AG10803 (cell line): ENCODE measurements at regions not wholly inside any gene's neighbourhood (a gene's known extent, or its start where the extent isn't known, plus 50 kb on each side); places are given as distances from the start of the nearest gene placed in this dataset.
"Not testable (repeated sequence)": the region's sequence is repeated elsewhere in the genome, so short reads cannot be mapped to it uniquely, and the experiment has no call there.

Source experiments
- DNase-seq: peaks from one replicate; pipeline ENCODE4 v3.0.0; 2010; ENCODE audit warnings: low read depth
- H3K4me3 ChIP-seq: 2 replicates; pipeline ENCODE4 v1.5.1; 2011; ENCODE audit warnings: mild to moderate bottlenecking, low read length, control low read depth

DNA sequence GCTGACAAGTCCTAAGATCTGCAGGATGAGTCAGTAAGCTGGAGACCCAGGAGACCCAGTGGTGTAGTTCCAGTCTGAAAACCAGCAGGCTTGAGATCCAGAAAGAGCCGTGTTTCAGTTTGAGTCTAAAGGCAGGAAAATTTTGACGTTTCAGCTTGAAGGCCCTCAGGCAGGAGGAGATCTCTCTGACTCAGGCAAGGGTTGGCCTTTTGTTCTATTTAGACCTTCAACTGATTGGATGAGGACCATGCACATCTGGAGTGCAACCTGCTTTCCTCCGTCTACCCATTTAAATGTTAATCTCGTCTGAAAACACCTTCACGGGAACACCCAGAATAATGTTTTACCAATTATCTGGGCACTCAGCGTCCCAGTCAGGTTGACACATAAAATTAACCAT is 69.5 kb downstream of the NPIPA7 start:
- H3K4me3 ChIP-seq: not testable (repeated sequence)

DNA sequence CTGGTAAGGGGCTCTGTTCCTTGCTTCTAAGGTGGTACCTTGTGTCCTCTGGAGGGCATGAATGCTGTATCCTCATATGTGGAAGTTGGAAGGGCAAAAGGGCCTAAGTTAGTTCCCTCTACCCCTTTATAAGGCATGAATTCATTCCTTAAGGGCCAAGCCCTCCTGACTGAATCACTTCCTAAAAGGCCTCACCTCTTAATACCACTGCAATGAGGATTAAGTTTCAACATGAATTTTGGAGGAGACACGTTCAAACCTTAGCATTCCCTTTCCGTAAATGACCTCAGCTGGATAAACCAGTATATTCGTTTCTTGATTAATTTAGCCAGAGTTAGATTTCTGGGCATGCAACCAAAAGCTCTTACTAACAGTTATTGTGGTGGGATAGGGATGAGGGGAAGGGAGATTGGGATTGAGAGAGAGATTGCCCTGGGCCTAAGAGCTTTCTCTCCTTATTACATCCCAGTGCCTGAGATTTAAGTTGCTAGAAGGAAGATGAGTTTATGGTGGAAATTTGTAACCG is 70.8 kb downstream of the NPIPA7 start:
- not testable (repeated sequence) for DNase-seq, H3K4me3 ChIP-seq

More for the DNA sequence above, 69.5 kb downstream of the NPIPA7 start:
- DNase-seq: not testable (repeated sequence)

DNA sequence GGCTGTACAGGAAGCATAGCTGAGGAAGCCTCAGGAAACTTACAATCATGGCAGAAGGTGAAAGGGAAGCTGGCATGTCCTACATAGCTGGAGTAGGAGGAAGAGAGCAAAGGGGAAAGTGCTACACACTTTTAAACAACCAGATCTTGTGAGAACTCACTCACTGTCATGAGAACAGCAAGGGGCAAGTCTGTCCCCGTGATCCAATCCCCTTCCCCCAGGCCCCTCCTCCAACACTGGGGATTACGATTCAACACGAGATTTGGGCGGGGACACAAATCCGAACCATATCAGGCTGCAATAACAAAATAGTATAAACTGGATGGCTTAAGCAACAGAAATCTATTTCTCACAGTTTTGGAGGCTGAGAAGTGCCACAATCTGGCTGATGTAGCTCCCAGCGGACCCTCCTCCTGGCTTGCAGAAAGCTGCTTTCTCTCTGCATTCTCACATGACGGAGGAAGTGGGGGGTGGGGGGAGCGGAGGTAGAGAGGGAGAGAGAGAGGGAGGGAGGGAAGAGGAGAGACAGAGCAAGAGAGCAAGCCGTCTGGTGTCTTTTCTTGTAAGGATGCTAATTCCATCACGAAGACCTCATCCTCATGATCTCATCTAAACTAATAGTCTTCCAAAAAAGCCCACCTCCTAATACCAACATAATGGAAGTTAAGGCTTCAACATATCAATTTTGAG is 72.9 kb downstream of the NPIPA7 start:
- H3K4me3 ChIP-seq, DNase-seq: not testable (repeated sequence)

DNA sequence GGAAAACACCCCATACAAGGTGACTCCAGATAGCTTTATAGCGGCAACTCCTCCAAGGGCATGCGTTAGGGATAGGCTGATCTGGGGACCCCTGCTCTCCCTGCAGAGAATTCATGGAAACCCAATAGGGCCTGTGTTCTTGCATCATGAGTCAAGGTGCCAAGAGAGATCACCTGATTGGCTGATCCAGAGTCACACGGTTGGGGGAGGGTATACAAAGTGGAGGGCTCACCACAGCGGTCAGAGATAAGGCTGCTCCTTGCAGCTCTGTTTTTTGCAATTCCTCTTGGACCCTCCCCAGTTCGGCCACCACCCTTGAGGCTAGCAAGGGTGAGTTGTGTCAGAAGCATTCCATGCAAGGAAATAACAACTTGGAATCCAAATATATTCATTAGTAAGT is 79.6 kb downstream of the NPIPA7 start:
- H3K4me3 ChIP-seq, DNase-seq: not testable (repeated sequence)

DNA sequence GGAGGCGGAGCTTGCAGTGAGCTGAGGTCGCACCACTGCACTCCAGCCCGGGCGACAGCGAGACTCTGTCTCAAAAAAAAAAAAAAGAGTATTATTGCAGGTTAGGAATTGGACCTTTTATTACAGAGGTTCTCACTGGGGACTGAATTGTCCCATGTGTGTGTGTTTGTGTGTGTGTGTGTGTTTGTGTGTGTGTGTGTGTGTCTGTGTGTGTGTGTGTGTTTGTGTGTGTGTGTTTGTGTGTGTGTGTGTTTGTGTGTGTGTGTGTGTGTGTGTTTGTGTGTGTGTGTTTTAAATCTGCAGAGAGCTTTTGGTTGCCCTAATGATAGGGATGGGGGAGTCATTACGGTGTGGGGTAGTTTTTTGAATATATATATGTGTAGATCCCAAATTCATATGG is 84.9 kb downstream of the NPIPA7 start:
- not testable (repeated sequence) for DNase-seq, H3K4me3 ChIP-seq

DNA sequence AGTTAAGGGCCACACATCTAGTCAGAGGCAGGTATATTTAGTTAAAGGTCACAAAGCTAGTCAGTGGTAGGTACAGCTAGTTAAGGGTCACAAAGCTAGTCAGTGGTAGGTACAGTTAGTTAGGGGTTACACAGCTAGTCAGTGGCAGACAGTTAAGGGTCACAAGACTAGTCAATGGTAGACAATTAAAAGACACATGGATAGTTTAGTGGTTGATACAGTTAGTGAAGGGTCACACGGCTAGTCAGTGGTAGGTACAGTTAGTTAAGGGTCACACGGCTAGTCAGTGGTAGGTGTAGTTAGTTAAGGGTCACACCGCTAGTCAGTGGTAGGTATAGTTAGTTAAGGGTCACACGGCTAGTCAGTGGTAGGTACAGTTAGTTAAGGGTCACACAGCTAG is 110.0 kb downstream of the NPIPA7 start:
- DNase-seq: not testable (repeated sequence)

DNA sequence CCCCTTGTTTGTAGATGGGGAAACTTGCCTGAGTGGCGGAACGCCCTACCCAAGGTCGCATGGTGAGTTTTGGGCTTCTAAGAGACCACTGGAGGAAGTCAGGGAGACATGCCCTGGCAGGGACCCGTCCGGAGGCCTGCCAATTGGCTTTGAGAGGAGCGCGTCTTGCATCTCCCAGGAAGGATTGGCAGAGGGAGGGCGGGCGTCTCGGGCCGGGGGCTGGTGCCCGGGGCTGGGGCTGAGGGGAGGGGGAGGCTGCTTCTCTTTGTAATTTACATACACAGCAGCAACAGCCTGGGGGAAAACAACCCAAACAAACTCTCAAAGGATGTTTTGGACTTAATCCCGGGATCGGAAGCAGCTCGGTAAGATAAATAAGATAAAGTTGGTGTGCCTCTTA is 110.5 kb downstream of the NPIPA7 start:
- H3K4me3 ChIP-seq, DNase-seq: not testable (repeated sequence)

More for the DNA sequence above, 110.0 kb downstream of the NPIPA7 start:
- H3K4me3 ChIP-seq: not testable (repeated sequence)

DNA sequence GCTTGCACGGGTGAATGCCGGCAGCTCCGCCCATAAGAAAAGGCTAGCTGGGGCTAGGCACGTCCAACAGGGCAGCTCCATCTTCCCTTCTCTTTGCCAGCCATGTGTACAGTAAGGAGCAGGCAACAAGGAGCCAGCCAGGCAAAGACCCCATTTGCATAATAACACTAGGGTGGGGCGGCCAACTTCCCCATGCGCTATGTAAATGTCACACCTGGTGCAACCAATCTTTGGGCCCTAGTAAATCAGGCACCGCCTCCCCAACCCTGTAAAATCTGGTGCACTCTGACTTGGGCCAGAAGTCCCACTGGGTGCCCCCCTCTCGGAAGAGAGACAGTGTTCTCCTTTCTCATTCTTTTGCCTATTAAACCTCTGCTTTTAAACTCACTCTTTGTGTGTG is 115.2 kb downstream of the NPIPA7 start:
- DNase-seq, H3K4me3 ChIP-seq: not testable (repeated sequence)

DNA sequence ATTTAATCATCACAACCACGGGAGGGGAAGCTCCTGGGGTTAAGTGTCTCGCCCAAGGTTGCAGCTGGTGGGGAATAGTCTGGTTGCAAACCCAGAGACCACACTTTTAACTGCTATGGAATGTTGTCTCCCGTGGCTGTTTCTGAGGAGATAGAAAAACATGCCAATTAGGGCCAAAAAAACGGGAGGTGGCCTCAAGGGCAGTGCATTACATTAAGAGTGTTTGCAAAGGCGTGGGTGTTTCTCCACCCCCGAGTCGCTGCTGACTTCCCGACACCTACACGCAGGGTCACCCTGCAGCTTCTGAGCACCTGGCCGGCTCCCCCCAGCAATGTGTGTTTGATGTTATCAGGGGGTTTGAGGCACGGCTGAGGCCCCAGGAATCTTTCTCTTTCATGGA is 116.1 kb downstream of the NPIPA7 start:
- not testable (repeated sequence) for H3K4me3 ChIP-seq, DNase-seq

DNA sequence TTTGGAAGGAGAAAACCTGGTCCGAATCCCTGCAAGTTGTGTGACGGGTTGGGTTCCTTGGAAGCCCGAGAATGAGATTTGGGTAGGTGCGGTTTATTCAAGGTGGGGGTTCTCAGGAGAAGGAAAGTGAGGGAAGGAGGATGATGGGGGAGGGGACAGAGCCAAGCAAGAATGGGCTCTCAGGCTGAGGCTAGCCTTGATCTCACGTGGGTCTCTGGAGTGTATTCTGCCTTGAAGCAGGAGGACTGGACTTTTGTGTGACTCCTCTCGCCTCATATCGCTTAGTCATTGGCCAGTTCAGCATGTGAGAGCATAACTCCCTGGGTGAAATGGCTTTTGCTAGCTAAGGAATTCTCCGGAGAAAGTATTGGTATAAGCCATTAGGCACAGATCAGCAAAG is 120.9 kb downstream of the NPIPA7 start:
- not testable (repeated sequence) for H3K4me3 ChIP-seq, DNase-seq

DNA sequence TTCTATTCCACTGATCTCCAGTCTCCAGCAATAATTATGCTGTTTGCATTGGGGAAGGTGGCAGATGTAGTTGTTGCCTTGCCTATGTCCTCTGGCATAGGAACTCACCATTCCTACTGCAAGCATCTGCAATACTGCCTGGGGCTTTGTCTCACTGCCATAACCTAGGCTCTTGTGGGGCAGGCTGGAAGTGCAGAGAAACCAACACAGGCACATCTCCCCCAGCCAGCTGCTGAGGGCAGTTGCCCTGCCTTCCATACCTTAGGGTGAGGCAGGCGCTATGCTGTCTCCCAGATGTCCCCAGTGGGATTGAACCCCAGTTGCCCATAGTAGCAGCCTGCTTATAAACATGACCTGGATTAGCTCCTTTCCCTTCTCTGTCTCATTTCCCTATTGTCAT is 128.1 kb downstream of the NPIPA7 start:
- not testable (repeated sequence) for H3K4me3 ChIP-seq, DNase-seq

DNA sequence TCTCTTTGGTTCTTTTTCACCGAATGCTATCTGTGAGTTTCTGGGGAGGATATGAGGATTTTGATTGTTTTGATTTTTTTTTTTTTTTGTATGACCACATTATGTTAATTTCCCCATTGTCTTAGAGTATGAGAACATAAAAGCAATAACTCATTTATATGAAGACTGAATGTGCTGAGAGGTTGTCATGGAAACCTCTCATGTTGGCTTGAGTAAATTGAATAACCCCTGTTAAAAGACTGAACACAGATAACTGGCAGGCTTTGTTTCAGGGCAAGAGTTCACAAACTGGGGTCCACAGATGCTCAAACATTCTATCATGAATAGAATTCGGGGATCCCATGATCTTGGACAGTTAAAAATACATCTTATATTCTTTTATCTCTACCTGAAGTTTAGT is 129.4 kb downstream of the NPIPA7 start:
- H3K4me3 ChIP-seq, DNase-seq: not testable (repeated sequence)

DNA sequence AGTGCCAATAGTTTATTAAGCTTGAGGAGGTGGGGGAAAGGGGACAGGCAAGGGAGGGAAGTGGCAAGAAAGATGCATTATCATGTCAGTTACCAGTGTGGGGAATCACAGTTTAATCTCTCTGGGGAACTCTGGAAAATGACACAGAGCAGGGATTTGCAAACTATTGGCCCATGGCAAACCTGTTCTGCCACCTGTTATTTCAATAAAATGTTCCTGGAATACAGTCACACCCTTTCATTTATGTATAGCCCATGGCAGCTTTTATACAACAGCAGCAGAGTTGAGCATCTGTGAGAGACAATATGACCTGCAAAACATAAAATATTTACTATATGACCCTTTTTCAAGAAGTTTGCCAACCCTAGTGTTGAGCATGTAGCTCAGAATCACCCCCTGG is 140.5 kb downstream of the NPIPA7 start:
- not testable (repeated sequence) for DNase-seq, H3K4me3 ChIP-seq

DNA sequence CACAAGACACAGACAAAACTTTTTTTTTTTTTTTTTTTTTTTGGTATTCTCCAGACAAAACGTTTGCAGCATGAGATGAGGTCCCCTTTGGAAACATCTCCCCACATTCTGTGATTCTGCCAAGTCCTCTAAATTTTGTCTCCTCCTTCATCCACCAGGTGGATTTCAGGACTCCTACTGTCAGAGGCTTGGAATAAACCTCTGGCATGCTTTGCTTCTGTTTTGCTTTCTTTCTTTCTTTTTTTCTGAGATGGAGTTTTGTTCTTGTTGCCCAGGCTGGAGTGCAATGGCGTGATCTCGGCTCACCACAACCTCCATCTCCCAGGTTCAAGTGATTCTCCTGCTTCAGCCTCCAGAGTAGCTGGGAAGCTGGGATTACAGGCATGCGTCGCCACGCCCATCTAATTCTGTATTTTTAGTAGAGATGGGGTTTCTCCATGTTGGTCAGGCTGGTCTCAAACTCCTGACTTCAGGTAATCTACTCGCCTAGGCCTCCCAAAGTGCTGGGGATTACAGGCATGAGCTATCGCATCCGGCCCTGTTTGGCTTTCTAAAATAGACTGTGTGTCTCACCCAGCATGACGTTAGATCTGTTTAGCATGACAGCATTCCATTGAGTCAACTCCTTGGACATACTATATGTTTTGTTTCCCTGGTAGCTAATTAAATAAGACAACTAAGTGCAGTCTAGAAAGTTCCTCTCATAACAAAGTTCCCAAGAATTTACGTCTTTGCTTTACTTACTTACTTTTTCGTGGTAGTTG is 142.5 kb downstream of the NPIPA7 start:
- not testable (repeated sequence) for H3K4me3 ChIP-seq, DNase-seq

DNA sequence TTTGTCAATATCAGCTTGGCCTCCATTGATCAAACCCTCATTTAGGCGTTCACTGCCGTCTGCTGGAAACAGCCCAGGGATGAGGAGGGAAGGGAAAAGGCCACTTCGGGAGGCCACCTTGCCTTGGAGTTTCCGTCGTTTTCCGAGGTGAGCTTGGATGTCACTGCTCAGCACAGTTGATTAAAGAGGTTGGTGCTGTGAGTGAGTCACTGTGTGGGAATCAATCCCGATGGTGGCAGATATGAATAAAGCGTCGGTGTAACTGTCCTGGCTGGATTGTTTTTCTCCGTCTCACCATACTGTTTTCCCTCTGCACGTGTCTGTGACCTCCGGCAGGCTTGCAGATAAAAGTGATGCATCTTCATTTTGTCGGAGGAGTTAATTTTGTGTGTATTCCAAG is 148.1 kb downstream of the NPIPA7 start:
- DNase-seq, H3K4me3 ChIP-seq: not testable (repeated sequence)

DNA sequence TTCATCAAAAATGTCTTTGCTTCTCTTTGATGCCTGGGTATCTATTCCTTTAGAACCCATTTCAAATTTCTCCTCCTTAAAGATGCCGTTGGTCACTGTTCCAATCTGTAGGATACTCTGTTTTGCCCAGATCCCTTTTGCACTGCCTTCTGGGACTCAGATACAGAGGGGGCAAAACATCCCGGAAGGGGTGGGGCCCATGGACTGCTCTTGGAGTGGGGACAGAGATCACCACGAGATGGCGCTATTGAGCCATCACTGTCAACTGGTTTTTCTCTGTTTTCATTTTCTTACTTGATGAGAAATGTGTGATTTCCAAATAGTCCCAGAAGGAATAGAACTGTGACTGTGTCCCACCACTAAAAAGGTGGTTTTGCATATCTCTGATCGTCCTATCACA is 151.8 kb downstream of the NPIPA7 start:
- DNase-seq, H3K4me3 ChIP-seq: not testable (repeated sequence)

DNA sequence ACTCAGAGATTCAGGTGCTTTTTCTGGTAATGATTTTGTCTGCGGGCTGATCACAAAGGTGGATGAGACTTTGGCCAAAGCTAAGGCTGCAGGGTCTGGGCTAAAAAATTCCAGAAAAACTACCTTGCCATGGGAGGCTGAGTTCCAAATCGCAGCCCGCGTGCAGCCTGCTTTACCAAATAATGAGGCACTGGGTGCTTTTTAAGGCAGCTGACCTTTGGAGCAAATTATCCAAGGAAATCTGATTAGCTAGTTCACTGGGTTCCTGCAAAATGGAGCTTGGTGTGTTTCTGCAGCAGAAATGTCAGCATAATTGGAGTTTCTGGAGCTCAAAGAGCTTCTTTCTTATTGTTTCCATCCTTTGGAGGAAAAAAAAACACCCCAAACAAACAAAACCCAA is 156.6 kb downstream of the NPIPA7 start:
- DNase-seq, H3K4me3 ChIP-seq: not testable (repeated sequence)

DNA sequence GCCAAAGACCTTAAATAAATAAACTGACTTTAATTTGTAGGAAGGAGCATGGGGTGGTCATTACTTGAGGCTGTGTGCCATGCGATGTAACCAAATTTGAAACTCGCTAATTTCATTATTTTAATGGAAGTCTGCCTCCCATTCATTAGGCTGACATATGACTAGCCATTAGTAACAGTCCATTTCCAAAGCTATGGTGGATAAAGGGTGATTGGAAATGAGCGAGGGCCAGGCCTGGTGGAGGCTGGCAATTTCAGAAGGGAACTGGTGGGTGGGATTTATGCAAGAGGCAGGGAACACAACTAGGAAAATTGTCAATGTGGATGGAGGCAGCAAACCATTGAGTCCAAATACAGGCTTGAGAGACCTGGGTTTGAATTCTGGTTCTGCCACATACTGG is 157.2 kb downstream of the NPIPA7 start:
- H3K4me3 ChIP-seq, DNase-seq: not testable (repeated sequence)

DNA sequence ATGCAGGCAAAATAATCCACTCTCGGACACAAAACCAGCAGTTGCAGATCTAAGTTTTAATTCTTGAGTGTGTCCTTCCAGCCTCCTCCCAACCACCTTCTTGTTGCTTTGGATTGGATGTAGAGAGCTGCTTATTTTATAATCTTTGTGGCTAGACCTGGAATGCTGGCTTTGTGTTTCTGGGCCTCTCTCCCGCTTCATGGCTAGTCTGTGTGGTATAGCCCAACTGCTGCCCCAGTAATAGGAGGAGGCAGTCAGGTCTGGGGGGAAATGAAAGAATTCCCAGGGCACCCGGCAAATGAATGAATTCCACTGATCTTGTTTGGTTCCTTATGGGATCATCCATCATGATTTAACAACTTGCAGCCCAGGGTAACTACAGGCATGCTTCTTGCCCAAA is 170.8 kb downstream of the NPIPA7 start:
- not testable (repeated sequence) for DNase-seq, H3K4me3 ChIP-seq

DNA sequence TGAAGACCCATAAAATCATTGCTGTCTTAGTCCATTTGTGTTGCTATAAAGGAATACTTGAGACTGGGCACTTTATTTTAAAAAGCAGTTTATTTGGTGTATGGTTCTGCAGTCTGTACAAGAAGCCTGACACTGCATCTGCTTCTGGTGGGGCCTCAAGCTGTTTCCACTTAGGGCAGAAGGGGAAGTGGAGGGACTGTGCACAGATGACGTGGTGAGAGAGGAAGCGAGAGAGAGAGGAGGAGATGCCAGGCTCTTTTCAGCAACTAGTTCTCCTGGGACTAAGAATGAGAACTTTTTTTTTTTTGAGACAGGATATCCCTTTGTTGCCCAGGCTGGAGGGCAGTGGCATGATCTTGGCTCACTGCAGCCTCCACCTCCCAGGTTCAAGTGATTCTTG is 171.9 kb downstream of the NPIPA7 start:
- not testable (repeated sequence) for H3K4me3 ChIP-seq, DNase-seq
